ENCODE measurements at regions not wholly inside any gene's neighbourhood (a gene's known extent, or its start where the extent isn't known, plus 50 kb on each side); places are given as distances from the start of the nearest gene placed in this dataset.

DNA sequence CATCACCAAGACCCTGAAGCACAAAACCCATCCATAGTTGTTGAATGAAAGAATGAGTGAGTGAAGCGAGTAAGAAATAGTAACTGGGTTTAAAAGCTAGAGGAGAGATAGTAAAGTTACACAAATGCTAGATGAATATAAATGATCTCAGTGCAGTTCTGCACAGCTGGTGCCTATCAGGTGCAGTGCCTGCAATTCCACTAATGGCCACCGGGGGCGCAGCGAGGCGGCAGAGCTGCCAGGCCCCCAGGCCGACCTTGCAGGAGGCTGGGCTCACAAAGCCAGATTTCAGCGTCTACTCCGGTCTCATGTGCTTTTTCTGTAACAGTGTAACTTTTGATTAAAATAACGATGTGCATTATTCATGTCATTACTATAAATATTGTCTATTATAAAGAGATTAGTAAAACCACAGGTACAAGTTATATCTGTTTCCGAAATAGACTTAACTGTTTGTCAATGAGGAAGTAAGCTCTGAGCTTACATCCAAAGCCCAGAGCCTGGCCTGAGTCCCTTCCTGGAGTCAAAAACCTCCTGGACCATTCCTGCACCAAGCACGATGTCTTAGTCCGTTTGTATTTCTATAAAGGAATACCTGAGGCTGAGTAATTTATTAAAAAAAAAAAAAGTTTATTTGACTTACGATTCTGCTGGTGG is 477.6 kb downstream of the NPHP4 start:
- TF ChIP-seq, protein P1, sequence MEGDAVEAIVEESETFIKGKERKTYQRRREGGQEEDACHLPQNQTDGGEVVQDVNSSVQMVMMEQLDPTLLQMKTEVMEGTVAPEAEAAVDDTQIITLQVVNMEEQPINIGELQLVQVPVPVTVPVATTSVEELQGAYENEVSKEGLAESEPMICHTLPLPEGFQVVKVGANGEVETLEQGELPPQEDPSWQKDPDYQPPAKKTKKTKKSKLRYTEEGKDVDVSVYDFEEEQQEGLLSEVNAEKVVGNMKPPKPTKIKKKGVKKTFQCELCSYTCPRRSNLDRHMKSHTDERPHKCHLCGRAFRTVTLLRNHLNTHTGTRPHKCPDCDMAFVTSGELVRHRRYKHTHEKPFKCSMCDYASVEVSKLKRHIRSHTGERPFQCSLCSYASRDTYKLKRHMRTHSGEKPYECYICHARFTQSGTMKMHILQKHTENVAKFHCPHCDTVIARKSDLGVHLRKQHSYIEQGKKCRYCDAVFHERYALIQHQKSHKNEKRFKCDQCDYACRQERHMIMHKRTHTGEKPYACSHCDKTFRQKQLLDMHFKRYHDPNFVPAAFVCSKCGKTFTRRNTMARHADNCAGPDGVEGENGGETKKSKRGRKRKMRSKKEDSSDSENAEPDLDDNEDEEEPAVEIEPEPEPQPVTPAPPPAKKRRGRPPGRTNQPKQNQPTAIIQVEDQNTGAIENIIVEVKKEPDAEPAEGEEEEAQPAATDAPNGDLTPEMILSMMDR (IDR thresholded peaks at IDR 0.05) = peak; percentile 91 to 95 (median 94)
- TF ChIP-seq POLR2AphosphoS5 (IDR thresholded peaks at IDR 0.05) = no peak

Measured in breast epithelium (tissue), 3 donors.